Activated naive CD4-positive, alpha-beta T cell treated with anti-CD3 and anti-CD28 coated beads, Interleukin-2, amount 50 U/mL, for 72 hours (primary cell): ENCODE measurements at regions not wholly inside any gene's neighbourhood (a gene's known extent, or its start where the extent isn't known, plus 50 kb on each side); places are given as distances from the start of the nearest gene placed in this dataset.

Source experiments
- ATAC-seq, 2 donors: fragments of 150-1000 bp; cut with Tn5 transposase; 2 replicates each; pipeline ENCODE4 v1.10.0; 2021; ENCODE audit warnings: mild to moderate bottlenecking in 2 of 2, moderate library complexity in 2 of 2
- DNase-seq, 2 donors: peaks; one replicate each; pipeline ENCODE4 v3.0.0; 2021 to 2022; ENCODE audit warnings: low spot score in 2 of 2
- H3K27ac Mint-ChIP-seq, 2 donors: one replicate each; pipeline ENCODE4 v1.8.0; 2022; ENCODE audit warnings: mild to moderate bottlenecking in 2 of 2, mixed read lengths in 2 of 2
- H3K36me3 Mint-ChIP-seq, 2 donors: one replicate each; pipeline ENCODE4 v1.8.0; 2022; ENCODE audit warnings: mixed read lengths in 2 of 2
- H3K9me3 Mint-ChIP-seq, 2 donors: one replicate each; pipeline ENCODE4 v1.8.0; 2022; ENCODE audit warnings: mixed read lengths in 2 of 2

DNA sequence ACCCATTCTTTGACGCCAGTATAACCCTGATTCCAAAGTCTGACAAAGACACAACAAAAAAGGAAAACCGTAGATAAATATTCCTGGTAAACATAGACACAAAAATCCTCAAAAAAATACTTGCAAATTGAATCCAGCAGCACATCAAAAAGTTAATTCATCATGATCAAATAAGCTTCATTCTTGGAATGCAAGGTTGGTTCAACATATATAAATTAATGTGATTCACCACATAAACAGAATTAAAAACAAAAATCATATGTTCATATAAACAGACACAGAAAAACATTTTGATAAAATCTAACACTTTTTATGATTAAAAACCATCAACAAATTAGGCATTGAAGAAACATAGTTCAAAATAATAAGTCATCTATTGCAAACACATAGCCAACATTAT is 324.2 kb upstream of the TRPC7 start:
- H3K9me3 Mint-ChIP-seq: peaks cover 4 to 28% of the 10 kb centered on the region in 2 donors
- ATAC-seq (no peak), DNase-seq (no peak)
- H3K27ac Mint-ChIP-seq: no peak overlapping the region
- peaks cover 0 to 14% of the 10 kb centered on the region in 2 donors for H3K36me3 Mint-ChIP-seq

DNA sequence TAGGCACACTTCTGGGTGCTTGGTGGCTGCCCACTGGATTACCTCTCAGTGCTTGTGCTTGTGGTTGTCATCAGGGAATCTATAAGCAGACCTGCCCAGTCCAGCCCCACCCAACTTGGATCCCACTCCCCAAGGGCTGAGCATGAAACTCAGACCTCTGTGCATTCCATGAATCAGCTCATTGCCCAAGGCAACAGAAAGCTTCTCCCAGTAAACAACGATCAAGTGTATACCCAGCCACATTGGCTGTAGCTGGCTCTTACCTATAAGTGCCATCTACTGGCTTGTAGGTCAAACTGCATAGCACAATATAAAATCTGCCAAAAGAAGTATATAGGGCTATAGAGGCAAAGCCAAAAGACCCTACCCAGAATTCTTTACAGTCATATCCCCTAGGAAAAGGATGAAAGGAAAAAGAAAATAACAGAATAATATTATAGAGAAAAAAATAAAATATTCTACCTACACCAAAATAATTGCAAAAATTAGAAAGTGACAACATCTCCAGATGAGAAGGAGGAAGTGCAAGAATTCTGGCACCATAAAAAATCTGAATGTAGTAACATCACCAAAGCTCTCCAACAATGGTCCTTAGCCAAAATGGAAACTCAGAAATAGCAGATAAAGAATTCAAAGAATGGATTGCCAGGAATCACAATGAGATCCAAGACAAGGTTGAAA is 321.0 kb upstream of the TRPC7 start:
- Mint-ChIP-seq H3K9me3 (peaks cover 9 to 36% of the 10 kb centered on the region in 2 donors), H3K27ac (no peak overlapping the region), H3K36me3 (peaks cover 0 to 14% of the 10 kb centered on the region in 2 donors)
- ATAC-seq (no peak), DNase-seq (no peak)

DNA sequence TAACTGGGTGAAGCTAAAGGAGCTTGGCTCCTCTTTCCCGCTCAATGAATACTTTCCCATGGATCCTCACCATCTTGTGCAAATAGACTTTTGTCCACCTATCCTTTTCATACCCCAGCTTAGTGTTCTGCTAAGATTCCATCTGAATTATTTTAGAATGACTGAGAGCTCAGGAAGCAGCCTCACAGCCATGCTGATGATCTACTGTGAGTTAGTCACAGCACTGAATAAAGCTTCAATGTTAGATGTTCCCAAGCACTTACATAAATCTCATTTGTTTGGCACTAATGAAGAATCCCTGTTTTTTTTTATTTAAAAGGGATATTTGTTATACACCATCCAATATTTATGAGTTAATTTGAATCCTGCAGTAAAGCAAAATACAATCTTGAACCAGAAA is 317.6 kb upstream of the TRPC7 start:
- no peak overlapping the region for H3K27ac Mint-ChIP-seq
- H3K36me3 Mint-ChIP-seq: peaks cover 0 to 1% of the 10 kb centered on the region in 2 donors
- H3K9me3 Mint-ChIP-seq: peaks cover 9 to 32% of the 10 kb centered on the region in 2 donors
- no peak for ATAC-seq
- no peak for DNase-seq

DNA sequence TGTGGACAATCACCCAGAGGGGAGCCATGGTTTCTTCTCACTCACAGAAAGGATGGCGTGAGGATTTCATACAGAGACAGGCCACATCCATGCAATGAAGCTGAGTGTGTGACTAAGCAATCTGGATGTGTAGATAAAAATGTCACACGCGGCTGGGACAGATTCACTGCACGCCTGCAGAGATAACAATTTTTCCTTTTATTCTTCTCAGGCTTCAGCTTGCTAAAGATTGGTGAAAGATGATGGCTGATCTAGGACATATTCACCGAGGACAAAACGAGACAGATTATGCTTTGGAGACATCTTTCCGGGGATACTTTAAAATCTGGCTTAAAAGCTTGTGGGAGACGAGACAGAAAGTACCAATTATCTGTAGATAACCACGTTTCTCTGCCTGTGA is 313.9 kb upstream of the TRPC7 start:
- DNase-seq: no peak
- Mint-ChIP-seq H3K9me3 (peaks cover 15 to 27% of the 10 kb centered on the region in 2 donors), H3K27ac (no peak overlapping the region), H3K36me3 (no peaks in the 10 kb centered on the region)
- ATAC-seq: no peak

DNA sequence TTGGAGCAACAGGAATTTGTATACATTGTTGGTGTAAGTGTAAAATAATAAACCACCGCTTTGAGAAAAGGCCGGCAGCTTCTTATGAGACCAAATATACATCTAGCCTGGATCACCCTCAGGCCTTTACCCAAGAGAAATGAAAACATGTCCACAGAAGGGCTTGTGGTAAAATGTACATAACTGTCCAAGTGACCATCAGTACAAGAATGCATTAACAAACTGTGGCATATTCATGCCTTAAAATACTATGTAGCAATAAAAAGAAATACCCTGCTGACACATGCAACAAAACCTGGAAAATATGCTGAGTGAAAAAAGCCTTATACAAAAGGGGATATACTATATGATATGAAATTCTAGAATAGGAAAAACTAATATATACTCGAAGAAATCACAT is 311.9 kb upstream of the TRPC7 start:
- H3K27ac Mint-ChIP-seq: no peak overlapping the region
- H3K36me3 Mint-ChIP-seq: no peaks in the 10 kb centered on the region
- no peak for ATAC-seq
- H3K9me3 Mint-ChIP-seq: peaks cover 13 to 28% of the 10 kb centered on the region in 2 donors
- no peak for DNase-seq

DNA sequence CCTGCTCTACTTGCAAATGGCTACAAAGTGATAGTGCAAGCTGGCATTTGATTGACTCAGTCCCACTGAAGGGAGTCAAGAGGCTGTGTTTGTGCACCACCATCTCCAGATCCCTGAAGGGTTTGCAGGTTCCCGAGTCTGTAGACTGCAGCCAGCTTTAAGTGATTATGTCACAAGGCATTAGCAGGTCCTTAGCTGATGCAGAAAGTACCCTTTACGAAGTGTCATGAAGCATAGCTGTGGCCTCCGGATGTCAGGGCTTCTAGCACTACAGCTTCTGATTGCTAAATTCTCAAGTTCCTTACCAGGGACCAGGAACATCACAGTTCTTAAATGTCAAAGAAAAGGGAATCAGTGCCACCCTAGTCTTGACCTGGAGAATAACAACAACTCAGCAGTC is 311.3 kb upstream of the TRPC7 start:
- Mint-ChIP-seq H3K27ac (no peak overlapping the region), H3K9me3 (peaks cover 13 to 28% of the 10 kb centered on the region in 2 donors), H3K36me3 (no peaks in the 10 kb centered on the region)
- ATAC-seq: no peak
- DNase-seq: no peak

DNA sequence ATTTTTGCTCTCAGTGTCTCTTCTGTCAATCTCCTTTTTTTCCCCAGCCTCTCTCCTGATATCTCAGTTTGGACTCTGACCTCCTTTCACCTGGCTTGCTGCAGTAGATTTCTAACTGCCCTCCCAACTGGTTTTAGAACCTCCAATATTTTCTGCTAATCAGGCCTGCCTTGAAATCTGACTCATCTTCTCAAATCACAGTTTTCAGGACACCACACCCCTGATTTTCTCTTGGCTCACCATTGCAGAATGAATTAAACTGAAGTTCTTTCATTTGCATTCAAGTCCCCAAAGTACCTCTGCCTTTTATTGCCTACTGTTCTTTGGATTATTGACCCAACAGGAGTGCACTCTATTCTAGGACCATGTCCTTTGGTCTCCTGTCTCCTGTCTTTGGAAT is 310.4 kb upstream of the TRPC7 start:
- Mint-ChIP-seq H3K36me3 (no peaks in the 10 kb centered on the region), H3K9me3 (peaks cover 13 to 21% of the 10 kb centered on the region in 2 donors), H3K27ac (no peak overlapping the region)
- no peak for DNase-seq
- no peak for ATAC-seq

DNA sequence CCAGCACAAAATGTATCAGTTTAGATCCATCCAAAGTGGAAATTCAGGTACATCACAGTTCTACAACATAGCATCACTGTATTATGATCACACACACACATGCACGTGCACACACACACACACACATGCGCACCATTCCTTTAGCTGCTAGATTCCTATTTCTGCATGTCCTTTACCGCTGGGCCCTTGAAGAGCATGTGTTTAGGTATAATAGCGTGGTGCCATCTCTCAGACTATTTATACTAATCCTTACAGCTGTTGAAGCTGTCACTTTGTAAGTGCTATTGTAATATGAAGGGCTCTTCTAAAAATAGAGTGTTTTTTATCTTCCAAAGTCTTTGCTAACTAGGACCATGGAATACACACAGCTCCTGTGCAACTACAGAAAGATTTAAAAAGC is 308.8 kb upstream of the TRPC7 start:
- ATAC-seq: no peak
- Mint-ChIP-seq H3K27ac (no peak overlapping the region), H3K36me3 (no peaks in the 10 kb centered on the region)

DNA sequence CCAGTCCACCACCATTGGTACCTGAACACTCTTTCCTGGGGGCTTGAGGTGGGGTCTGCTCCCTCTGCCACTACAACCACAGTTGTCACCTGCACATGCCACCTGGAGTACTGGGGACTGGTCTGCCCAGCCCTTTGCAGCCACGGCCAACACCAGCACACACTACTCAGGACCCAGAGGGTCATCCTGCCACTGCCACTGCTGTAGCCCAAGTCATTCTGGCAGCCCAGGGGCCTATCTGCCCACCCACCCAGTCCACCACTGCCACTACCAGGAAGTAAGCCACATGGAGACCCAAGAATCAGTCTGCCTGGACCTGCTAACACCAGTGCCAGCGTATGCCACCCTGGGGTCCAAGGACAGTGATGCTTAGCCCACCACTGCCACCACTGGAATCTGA is 302.4 kb upstream of the TRPC7 start:
- Mint-ChIP-seq H3K9me3 (peaks cover 6 to 8% of the 10 kb centered on the region in 2 donors), H3K27ac (no peak overlapping the region), H3K36me3 (no peaks in the 10 kb centered on the region)
- no peak for ATAC-seq
- DNase-seq: no peak

More for the DNA sequence above, 308.8 kb upstream of the TRPC7 start:
- no peak for DNase-seq
- peaks cover 13 to 17% of the 10 kb centered on the region in 2 donors for H3K9me3 Mint-ChIP-seq

DNA sequence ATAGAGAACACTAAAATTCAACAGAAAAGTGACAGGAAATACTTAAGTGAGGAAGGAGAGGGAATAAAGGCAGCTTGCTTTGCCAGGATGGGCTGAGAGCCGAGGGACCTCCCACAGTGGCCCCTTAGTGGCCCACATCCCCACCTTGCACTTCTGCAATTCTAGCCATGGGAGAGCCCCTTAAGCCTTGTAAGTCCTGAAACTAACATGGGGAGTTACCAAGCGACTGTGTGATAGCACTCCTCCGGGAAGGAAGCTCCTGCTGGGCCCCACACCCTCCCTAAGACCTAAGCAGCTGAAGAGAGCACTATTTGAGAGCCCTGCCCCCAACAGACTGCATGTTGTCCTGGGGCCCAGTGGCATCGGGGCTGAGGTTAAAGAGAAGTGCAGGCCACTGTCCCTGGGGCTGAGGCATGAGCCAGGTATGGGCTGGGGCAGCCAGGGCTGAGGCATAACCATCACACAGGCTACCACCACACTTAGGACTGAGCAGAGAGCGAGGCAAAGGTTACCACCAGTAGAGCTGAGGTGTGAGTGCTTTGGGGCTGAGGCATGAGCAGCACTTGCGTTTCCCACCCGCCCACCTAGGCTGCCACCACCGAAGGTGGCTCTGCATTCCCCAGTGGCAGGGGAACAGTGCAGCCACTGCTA is 301.8 kb upstream of the TRPC7 start:
- DNase-seq: no peak
- Mint-ChIP-seq H3K27ac (no peak overlapping the region), H3K36me3 (no peaks in the 10 kb centered on the region), H3K9me3 (peaks cover 6 to 8% of the 10 kb centered on the region in 2 donors)
- ATAC-seq: no peak

DNA sequence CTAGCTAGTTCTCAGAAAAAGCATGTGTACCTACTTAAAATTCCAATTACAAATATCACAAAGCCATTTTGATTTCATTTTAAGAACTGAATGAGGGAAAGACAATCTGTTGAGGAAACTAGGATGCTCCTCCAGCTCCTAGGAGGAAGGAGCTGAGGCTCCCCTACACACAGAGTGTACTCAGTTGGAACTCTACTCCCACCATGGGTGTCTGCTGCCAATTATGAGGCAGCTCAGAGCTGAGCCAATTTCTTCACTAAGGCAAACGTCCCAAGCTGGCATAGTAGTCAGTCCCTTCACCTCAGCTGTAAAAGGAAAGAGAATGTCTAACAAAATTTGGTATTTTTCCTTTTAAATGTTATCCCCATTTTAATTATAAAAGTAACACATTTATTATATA is 300.0 kb upstream of the TRPC7 start:
- Mint-ChIP-seq H3K36me3 (no peaks in the 10 kb centered on the region), H3K9me3 (peaks cover 6 to 8% of the 10 kb centered on the region in 2 donors), H3K27ac (no peak overlapping the region)
- no peak for DNase-seq
- ATAC-seq: no peak

DNA sequence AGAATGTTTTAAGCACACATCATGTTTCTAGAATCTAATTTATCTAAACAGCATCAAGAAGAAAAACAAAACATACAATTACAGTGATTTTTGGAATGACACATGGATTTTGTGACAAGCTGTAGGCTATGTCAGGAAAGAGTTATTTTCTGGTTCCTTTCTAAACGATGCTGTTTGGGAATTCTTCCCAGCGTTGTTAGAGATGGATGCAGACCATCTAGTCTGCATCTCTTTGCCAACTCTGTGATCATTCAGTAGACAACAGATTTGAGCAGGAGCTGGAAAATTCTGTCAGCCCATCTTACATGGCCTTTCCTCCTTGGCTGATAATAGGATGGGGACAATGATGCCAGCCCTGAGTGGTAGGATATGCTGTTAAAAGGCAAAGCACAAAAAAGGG is 295.7 kb upstream of the TRPC7 start:
- H3K36me3 Mint-ChIP-seq: no peaks in the 10 kb centered on the region
- ATAC-seq (no peak), DNase-seq (no peak)
- H3K27ac Mint-ChIP-seq: no peak overlapping the region
- no peaks in the 10 kb centered on the region for H3K9me3 Mint-ChIP-seq

DNA sequence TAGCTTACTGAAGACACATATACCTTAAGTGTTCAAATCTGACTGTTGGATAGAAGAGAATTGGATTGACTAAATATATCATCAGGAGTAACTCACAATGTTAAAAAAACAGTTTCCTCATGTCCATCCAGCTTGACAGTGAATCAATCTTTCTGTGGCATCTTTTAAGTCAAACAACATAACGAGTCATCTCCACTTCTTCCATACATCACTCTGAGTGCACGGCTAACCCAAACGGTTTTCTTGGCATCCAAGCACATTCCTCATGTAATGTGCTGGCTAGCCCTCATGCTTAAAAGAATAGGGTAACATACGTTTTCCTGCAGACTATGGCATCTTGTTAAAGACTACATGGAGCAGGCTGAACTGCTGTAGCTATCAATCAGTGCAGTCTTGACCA is 291.5 kb upstream of the TRPC7 start:
- no peak for DNase-seq
- H3K9me3 Mint-ChIP-seq: peaks cover 0 to 2% of the 10 kb centered on the region in 2 donors
- no peak for ATAC-seq
- H3K27ac Mint-ChIP-seq: no peak overlapping the region
- no peaks in the 10 kb centered on the region for H3K36me3 Mint-ChIP-seq

DNA sequence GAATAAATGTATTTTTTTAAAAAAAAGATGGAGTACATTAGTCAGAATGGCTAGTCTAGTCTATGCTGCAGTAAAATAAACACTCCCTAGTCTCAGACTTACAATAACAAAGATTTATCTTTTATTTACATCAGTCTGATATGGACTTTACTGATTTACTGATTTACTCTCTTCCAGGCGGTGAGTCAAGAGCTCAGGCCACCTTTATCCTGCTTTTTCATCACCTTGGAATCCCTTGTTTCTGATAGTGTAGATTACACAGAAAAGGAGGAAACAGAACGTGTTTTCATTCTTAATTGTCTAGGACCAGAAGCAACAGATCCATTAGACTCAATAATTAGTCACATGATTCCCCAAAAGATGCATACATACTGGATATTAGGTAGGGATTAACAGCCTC is 290.1 kb upstream of the TRPC7 start:
- ATAC-seq (no peak), DNase-seq (no peak)
- no peaks in the 10 kb centered on the region for H3K36me3 Mint-ChIP-seq
- H3K27ac Mint-ChIP-seq: no peak overlapping the region
- H3K9me3 Mint-ChIP-seq: peaks cover 0 to 6% of the 10 kb centered on the region in 2 donors

DNA sequence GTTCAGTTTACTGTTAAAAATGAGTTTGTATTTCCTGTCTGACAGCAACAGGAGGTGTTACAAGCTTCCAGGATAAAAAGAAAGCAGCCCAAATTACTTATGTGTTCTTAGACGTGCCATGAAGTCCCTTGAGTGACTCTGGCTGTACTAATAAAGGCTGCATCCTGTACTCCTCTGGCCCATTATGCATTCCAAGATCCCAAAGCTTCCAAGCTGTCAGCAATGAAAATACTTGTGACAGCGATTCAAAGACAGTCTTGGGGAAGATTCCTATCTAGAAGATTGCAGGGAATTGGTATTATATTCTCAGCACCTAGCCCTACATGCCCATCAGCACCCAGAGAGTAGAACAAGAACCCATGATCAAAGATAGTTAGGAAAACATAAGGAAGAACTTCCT is 281.6 kb upstream of the TRPC7 start:
- Mint-ChIP-seq H3K9me3 (peaks cover 0 to 8% of the 10 kb centered on the region in 2 donors), H3K27ac (no peak overlapping the region), H3K36me3 (no peaks in the 10 kb centered on the region)
- DNase-seq: no peak
- ATAC-seq: no peak

DNA sequence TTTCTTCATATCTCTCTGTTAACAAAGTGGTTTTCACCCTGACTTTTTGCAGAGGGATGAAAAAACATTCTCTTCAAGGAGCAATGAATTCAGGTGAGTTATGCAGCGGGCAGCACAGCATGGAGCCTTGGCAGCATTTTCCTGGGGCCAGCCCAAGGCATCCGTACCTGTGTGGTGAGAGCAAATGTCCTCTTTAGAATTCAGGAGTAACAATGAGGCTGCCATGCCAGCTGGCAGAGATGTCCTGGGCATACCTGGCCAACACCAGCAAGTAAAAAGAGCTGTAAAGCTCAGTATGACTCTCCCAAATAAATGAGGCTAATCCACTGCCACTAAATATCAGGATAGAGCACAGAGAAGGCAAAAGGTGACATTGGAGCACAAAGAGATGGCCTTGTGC is 277.6 kb upstream of the TRPC7 start:
- no peaks in the 10 kb centered on the region for H3K9me3 Mint-ChIP-seq
- H3K36me3 Mint-ChIP-seq: no peaks in the 10 kb centered on the region
- no peak for ATAC-seq
- H3K27ac Mint-ChIP-seq: no peak overlapping the region
- no peak for DNase-seq

DNA sequence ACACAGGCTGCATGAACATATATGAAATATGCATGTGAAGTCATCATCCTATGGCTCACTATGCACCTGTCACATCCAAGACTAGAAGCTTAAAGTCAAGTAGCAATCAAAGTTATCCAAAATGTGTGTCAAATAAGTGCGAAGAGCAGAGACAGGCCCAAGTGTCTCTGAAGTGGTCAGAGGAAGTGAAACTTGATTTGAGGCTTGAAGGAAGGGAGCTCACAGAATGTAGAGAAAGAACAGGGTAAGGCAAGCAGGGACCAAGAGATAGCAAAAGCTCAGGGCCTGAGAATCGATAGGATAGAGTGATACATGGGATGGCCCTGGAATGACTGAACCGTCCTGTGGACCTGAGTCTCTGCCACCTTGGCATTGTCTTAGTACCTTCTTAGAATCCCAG is 274.3 kb upstream of the TRPC7 start:
- Mint-ChIP-seq H3K27ac (no peak overlapping the region), H3K9me3 (no peaks in the 10 kb centered on the region), H3K36me3 (no peaks in the 10 kb centered on the region)
- no peak for DNase-seq
- ATAC-seq: no peak

DNA sequence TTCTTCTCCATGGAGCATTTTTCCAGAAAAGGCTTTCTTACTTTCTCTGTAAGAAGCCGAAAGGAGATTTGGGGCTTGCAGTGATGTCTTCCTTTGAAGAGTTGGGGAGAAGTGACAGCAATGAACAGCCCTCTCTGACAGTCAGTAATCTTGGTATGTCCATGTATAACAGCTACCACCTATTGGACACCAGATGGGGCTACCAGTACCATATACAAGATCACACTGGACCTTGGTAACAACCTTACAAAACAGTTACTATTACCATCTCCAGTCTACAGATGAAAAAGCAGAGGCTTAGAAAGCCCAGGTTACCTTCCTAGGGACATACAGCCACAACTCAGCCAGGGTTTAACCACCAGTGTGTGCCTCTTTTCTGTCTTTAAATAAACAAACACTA is 272.7 kb upstream of the TRPC7 start:
- H3K36me3 Mint-ChIP-seq: no peaks in the 10 kb centered on the region
- H3K27ac Mint-ChIP-seq: no peak overlapping the region
- DNase-seq (no peak), ATAC-seq (no peak)
- H3K9me3 Mint-ChIP-seq: no peaks in the 10 kb centered on the region
